NOMO-1 (cell line): ENCODE measurements at regions not wholly inside any gene's neighbourhood (a gene's known extent, or its start where the extent isn't known, plus 50 kb on each side); places are given as distances from the start of the nearest gene placed in this dataset.

Experiments
- DNase-seq, 2 experiments: peaks; one replicate each; lab custom pipeline; 2025; ENCODE audit not compliant: unreplicated experiment in 2 of 2; lab: John Stamatoyannopoulos, UW

DNA sequence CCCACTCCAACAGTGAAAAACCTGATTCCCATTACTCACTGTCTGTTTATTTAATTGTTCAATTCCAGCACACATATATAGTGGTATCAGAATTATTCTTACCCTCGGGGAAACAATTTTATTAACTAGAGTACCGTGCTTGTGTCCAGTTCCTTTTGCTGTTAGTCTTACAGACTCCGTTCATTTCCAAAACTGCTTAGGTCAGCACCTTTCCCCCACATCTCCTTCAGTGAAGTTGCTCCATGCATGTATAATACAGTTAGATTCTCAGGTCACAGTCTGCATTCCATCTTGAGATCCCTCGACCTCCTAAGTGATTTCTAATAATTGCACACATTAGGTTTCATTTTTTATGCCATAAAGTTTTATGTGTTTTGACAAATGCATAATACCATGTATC is 56.3 kb upstream of the ZNF521 start:
- DNase-seq: no peak
